Osteocyte (in vitro differentiated cells): ENCODE measurements at regions not wholly inside any gene's neighbourhood (a gene's known extent, or its start where the extent isn't known, plus 50 kb on each side); places are given as distances from the start of the nearest gene placed in this dataset.

Source experiments
- DNase-seq: peaks from one replicate; pipeline ENCODE4 v3.0.0; 2021; ENCODE audit warnings: mixed read lengths; ENCODE audit not compliant: unreplicated experiment; ENCODE audit errors: extremely low spot score
- H3K27ac Mint-ChIP-seq: one replicate; pipeline ENCODE4 v1.8.0; 2021; ENCODE audit warnings: mild to moderate bottlenecking, mixed read lengths; ENCODE audit not compliant: unreplicated experiment
- H3K27me3 Mint-ChIP-seq: one replicate; pipeline ENCODE4 v1.8.0; 2021; ENCODE audit warnings: mixed read lengths; ENCODE audit not compliant: unreplicated experiment
- H3K36me3 Mint-ChIP-seq: one replicate; pipeline ENCODE4 v1.8.0; 2021; ENCODE audit warnings: mixed read lengths; ENCODE audit not compliant: unreplicated experiment
- H3K4me1 Mint-ChIP-seq: one replicate; pipeline ENCODE4 v1.8.0; 2021; ENCODE audit warnings: mixed read lengths; ENCODE audit not compliant: unreplicated experiment
- H3K4me3 Mint-ChIP-seq: one replicate; pipeline ENCODE4 v1.8.0; 2021; ENCODE audit warnings: mild to moderate bottlenecking, moderate library complexity, mixed read lengths; ENCODE audit not compliant: unreplicated experiment
- H3K9me3 Mint-ChIP-seq: one replicate; pipeline ENCODE4 v1.8.0; 2021; ENCODE audit warnings: mixed read lengths; ENCODE audit not compliant: unreplicated experiment
- CTCF ChIP-seq: fragments of 200-600 bp; sonication (generic); IDR thresholded peaks from 2 replicates; pipeline ENCODE4 v1.5.0; 2021; ENCODE audit warnings: antibody characterized with exemption, mild to moderate bottlenecking, moderate library complexity

GRCh38 chr9:88270413-88270812 is 117.8 kb upstream of the SPIN1 start:
- Mint-ChIP-seq H3K27me3 (no peaks in the 10 kb centered on the region), H3K9me3 (no peaks in the 10 kb centered on the region), H3K36me3 (no peaks in the 10 kb centered on the region), H3K27ac (no peak overlapping the region), H3K4me1 (peaks cover 2% of the 10 kb centered on the region), H3K4me3 (no peak overlapping the region)
- TF ChIP-seq CTCF: no peak
- no peak for DNase-seq

GRCh38 chr9:88268886-88269285 is 119.4 kb upstream of the SPIN1 start:
- no peak for DNase-seq
- Mint-ChIP-seq H3K9me3 (no peaks in the 10 kb centered on the region), H3K27ac (no peak overlapping the region), H3K4me3 (no peak overlapping the region), H3K27me3 (no peaks in the 10 kb centered on the region), H3K36me3 (no peaks in the 10 kb centered on the region), H3K4me1 (peaks cover 2% of the 10 kb centered on the region)
- TF ChIP-seq CTCF: no peak

GRCh38 chr9:88267283-88267682 is 121.0 kb upstream of the SPIN1 start:
- Mint-ChIP-seq H3K4me3 (no peak overlapping the region), H3K27ac (no peak overlapping the region)
- TF ChIP-seq CTCF: no peak

GRCh38 chr9:88266416-88266815 is 121.8 kb upstream of the SPIN1 start:
- H3K4me1 Mint-ChIP-seq: peaks cover 2% of the 10 kb centered on the region
- no peaks in the 10 kb centered on the region for H3K36me3 Mint-ChIP-seq
- H3K9me3 Mint-ChIP-seq: no peaks in the 10 kb centered on the region
- no peak overlapping the region for H3K4me3 Mint-ChIP-seq
- no peak for DNase-seq
- H3K27ac Mint-ChIP-seq: no peak overlapping the region
- H3K27me3 Mint-ChIP-seq: no peaks in the 10 kb centered on the region
- TF ChIP-seq CTCF: no peak

More at GRCh38 chr9:88267283-88267682, 121.0 kb upstream of the SPIN1 start:
- H3K27me3 Mint-ChIP-seq: no peaks in the 10 kb centered on the region
- no peaks in the 10 kb centered on the region for H3K9me3 Mint-ChIP-seq
- DNase-seq: no peak
- H3K36me3 Mint-ChIP-seq: no peaks in the 10 kb centered on the region
- peaks cover 2% of the 10 kb centered on the region for H3K4me1 Mint-ChIP-seq

- Mint-ChIP-seq H3K27me3 (peaks cover 4% of the 10 kb centered on the region), H3K27ac (no peak overlapping the region), H3K4me3 (no peak overlapping the region), H3K36me3 (no peaks in the 10 kb centered on the region), H3K9me3 (no peaks in the 10 kb centered on the region), H3K4me1 (peaks cover 10% of the 10 kb centered on the region)
- TF ChIP-seq CTCF: no peak
- no peak for DNase-seq
Measured at GRCh38 chr9:88259001-88259400, 120.7 kb upstream of the SPATA31C2 start.
